H9 (cell line): ENCODE measurements at regions not wholly inside any gene's neighbourhood (a gene's known extent, or its start where the extent isn't known, plus 50 kb on each side); places are given as distances from the start of the nearest gene placed in this dataset.

Source experiments
- DNase-seq: peaks from one replicate; pipeline ENCODE4 v3.0.0-alpha.2; 2017
- H2AFZ ChIP-seq: one replicate; pipeline ENCODE4 v1.6.1; 2013; ENCODE audit warnings: mild to moderate bottlenecking, low read length, control low read depth, moderate library complexity
- H2AK5ac ChIP-seq: 2 replicates; pipeline ENCODE4 v1.6.1; 2013; ENCODE audit warnings: low read length, control low read depth, mixed read lengths; ENCODE audit not compliant: insufficient read length
- H2BK120ac ChIP-seq: one replicate; pipeline ENCODE4 v1.6.1; 2013; ENCODE audit warnings: low read depth, mild to moderate bottlenecking, low read length, control low read depth, inconsistent platforms; ENCODE audit not compliant: poor library complexity, severe bottlenecking
- H2BK12ac ChIP-seq: 2 replicates; pipeline ENCODE4 v1.6.1; 2013; ENCODE audit warnings: low read length, control low read depth, mixed read lengths, low read depth; ENCODE audit not compliant: insufficient read length
- H2BK15ac ChIP-seq: 2 replicates; pipeline ENCODE4 v1.6.1; 2013; ENCODE audit warnings: low read depth, low read length, control low read depth
- H2BK20ac ChIP-seq: one replicate; pipeline ENCODE4 v1.6.1; 2013; ENCODE audit warnings: low read depth, mild to moderate bottlenecking, low read length, control low read depth, inconsistent platforms; ENCODE audit not compliant: poor library complexity, severe bottlenecking
- H2BK5ac ChIP-seq: 2 replicates; pipeline ENCODE4 v1.6.1; 2013; ENCODE audit warnings: low read length, control low read depth, mixed read lengths; ENCODE audit not compliant: insufficient read length
- H3K14ac ChIP-seq: 2 replicates; pipeline ENCODE4 v1.6.1; 2013; ENCODE audit warnings: low read length, control low read depth; ENCODE audit not compliant: insufficient read depth
- H3K18ac ChIP-seq: 2 replicates; pipeline ENCODE4 v1.6.1; 2013; ENCODE audit warnings: low read depth, mild to moderate bottlenecking, mixed read lengths, low read length, control low read depth; ENCODE audit not compliant: insufficient read length
- H3K23ac ChIP-seq: 2 replicates; pipeline ENCODE4 v1.6.1; 2013; ENCODE audit warnings: low read length, control low read depth, mixed read lengths, low read depth; ENCODE audit not compliant: insufficient read length
- H3K23me2 ChIP-seq: 2 replicates; pipeline ENCODE4 v1.6.1; 2013; ENCODE audit warnings: low read depth, mild to moderate bottlenecking, mixed read lengths, low read length, control low read depth; ENCODE audit not compliant: insufficient read length, poor library complexity, severe bottlenecking
- H3K27ac ChIP-seq: 2 replicates; pipeline ENCODE4 v1.5.1; 2013; ENCODE audit warnings: low read length, control low read depth, mixed read lengths, low read depth; ENCODE audit not compliant: insufficient read length
- H3K27me3 ChIP-seq: 2 replicates; pipeline ENCODE4 v1.6.1; 2013; ENCODE audit warnings: low read length, control low read depth, inconsistent platforms; ENCODE audit not compliant: insufficient read depth
- H3K4ac ChIP-seq: 2 replicates; pipeline ENCODE4 v1.6.1; 2013; ENCODE audit warnings: low read depth, mild to moderate bottlenecking, control low read depth, inconsistent platforms, low read length, moderate library complexity
- H3K4me1 ChIP-seq: 2 replicates; pipeline ENCODE4 v1.6.1; 2013; ENCODE audit warnings: low read length, control low read depth, inconsistent platforms; ENCODE audit not compliant: insufficient read depth
- H3K4me2 ChIP-seq: 2 replicates; pipeline ENCODE4 v1.6.1; 2013; ENCODE audit warnings: low read length, control low read depth, mixed read lengths; ENCODE audit not compliant: insufficient read length, insufficient read depth
- H3K56ac ChIP-seq: 2 replicates; pipeline ENCODE4 v1.6.1; 2013; ENCODE audit warnings: low read depth, mild to moderate bottlenecking, mixed read lengths, low read length, control low read depth; ENCODE audit not compliant: insufficient read length
- H3K79me1 ChIP-seq: 2 replicates; pipeline ENCODE4 v1.6.1; 2013; ENCODE audit warnings: low read depth, mild to moderate bottlenecking, moderate library complexity, low read length, control low read depth, inconsistent platforms; ENCODE audit not compliant: insufficient read depth, poor library complexity, severe bottlenecking
- H3K79me2 ChIP-seq: 2 replicates; pipeline ENCODE4 v1.6.1; 2013; ENCODE audit warnings: low read length, control low read depth, inconsistent platforms; ENCODE audit not compliant: insufficient read depth
- H3K9ac ChIP-seq: 2 replicates; pipeline ENCODE4 v1.6.1; 2013; ENCODE audit warnings: low read length, control low read depth, mixed read lengths; ENCODE audit not compliant: insufficient read length; ENCODE audit errors: extremely low read depth
- H3K9me3 ChIP-seq: one replicate; pipeline ENCODE4 v1.6.1; 2013; ENCODE audit warnings: low read depth, low read length, inconsistent platforms; ENCODE audit not compliant: control insufficient read depth
- H3T11ph ChIP-seq: one replicate; pipeline ENCODE4 v1.6.1; 2013; ENCODE audit warnings: mild to moderate bottlenecking, low read length, control low read depth, inconsistent platforms
- H4K20me1 ChIP-seq: one replicate; pipeline ENCODE4 v1.6.1; 2013; ENCODE audit not compliant: control insufficient read depth, insufficient read length, insufficient read depth
- H4K5ac ChIP-seq: 2 replicates; pipeline ENCODE4 v1.6.1; 2013; ENCODE audit warnings: low read depth, mild to moderate bottlenecking, mixed read lengths, low read length, control low read depth; ENCODE audit not compliant: insufficient read length
- H4K8ac ChIP-seq: replicated peaks from 2 replicates; pipeline ENCODE4 v1.6.1; 2013; ENCODE audit warnings: low read length, control low read depth, mixed read lengths, low read depth; ENCODE audit not compliant: insufficient read length
- H4K91ac ChIP-seq: 2 replicates; pipeline ENCODE4 v1.6.1; 2013; ENCODE audit warnings: low read depth, mild to moderate bottlenecking, moderate library complexity, mixed read lengths, low read length, control low read depth; ENCODE audit not compliant: insufficient read length
- H3K27ac Mint-ChIP-seq, 3 experiments: 2 replicates in 2 of 3; 3 replicates in 1 of 3; pipeline ENCODE4 v1.8.0; 2020 to 2021; ENCODE audit warnings: mixed read lengths in 3 of 3, mild to moderate bottlenecking in 1 of 3, moderate library complexity in 1 of 3
- H3K27me3 Mint-ChIP-seq: 2 replicates; pipeline ENCODE4 v1.8.0; 2021; ENCODE audit warnings: low read depth, mild to moderate bottlenecking, moderate library complexity, mixed read lengths
- H3K36me3 Mint-ChIP-seq, 3 experiments: 2 replicates in 2 of 3; 3 replicates in 1 of 3; pipeline ENCODE4 v1.8.0; 2020 to 2021; ENCODE audit warnings: low read depth in 3 of 3, mixed read lengths in 3 of 3; ENCODE audit not compliant: insufficient read depth in 1 of 3
- H3K4me1 Mint-ChIP-seq, 2 experiments: 2 replicates each; pipeline ENCODE4 v1.8.0; 2020; ENCODE audit warnings: mixed read lengths in 2 of 2
- H3K4me3 Mint-ChIP-seq, 2 experiments: 2 replicates in 1 of 2; 3 replicates in 1 of 2; pipeline ENCODE4 v1.8.0; 2020 to 2021; ENCODE audit warnings: mild to moderate bottlenecking in 2 of 2, mixed read lengths in 2 of 2, moderate library complexity in 1 of 2
- H3K9me3 Mint-ChIP-seq, 2 experiments: 2 replicates in 1 of 2; 3 replicates in 1 of 2; pipeline ENCODE4 v1.8.0; 2020; ENCODE audit warnings: mild to moderate bottlenecking in 2 of 2, mixed read lengths in 2 of 2, moderate library complexity in 1 of 2
- WGBS: extraction: QIAGEN DNeasy Blood & Tissue Kit; methylation state at CpG from one replicate; pipeline ENCODE4 v1.1.7; 2013; ENCODE audit warnings: missing lambda C conversion rate, low lambda C conversion rate, mixed read lengths; ENCODE audit not compliant: insufficient read length; ENCODE audit errors: extremely low coverage; 5-methylcytosine and 5-hydroxymethylcytosine counted together
- TF ChIP-seq, protein P1 (sequence below): fragments of 200-600 bp; sonication (generic); conservative IDR thresholded peaks from 3 replicates; pipeline ENCODE4 v1.8.0; 2021; ENCODE audit warnings: antibody characterized with exemption, mild to moderate bottlenecking

DNA sequence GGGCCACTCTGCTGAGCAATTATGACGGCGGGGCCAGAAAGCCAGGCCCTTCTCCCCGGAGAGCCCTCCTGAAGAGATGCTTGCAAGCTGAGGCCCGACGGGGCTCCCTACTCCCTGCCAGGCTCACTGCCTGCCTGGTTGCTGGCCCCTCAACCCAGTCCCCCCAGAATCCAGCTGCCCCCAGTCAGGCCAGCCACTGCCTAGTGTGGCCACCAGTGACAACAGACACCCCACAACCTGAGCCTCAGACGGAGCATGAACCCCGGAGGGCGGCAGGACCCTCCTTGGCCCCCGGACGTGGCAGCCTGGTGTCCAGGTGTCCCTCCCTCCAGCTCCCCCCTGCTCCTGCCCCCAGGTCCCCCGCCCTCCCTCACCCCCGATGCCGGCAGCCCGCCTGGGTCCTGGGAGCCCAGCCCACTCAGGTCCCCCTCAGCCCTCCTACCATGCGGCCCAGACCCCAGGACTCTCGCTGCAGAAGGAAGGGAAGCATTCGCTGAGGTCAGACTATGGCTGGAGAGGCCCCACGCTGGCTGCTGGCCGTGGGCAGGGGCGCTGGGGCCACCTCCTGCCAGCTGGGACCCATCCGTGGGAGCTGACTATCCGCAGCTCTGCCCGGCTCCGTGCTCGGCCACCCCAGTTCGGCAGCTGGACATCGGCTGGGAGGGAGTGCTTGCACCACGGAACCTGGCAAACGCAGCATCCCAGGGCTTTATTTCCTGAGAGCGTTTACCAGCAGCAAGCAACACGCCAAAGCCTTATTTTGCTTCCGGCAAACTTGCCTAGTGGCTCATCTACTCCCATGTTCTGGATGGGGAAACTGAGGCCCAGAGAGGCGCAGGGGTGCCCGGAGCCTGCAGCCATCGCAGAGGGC is 89.8 kb downstream of the UNCX start:
- Histone ChIP-seq H3K4ac (no peak overlapping the region), H3K27ac (no peak overlapping the region), H3K9ac (no peak overlapping the region), H2AK5ac (no peak overlapping the region), H3K27me3 (no peaks in the 10 kb centered on the region), H2BK120ac (no peak overlapping the region), H2AFZ (no peak overlapping the region), H3K79me1 (no peaks in the 10 kb centered on the region), H4K91ac (no peak overlapping the region), H3K56ac (no peak overlapping the region), H3K9me3 (no peaks in the 10 kb centered on the region), H4K8ac (no peak overlapping the region), H3K18ac (no peak overlapping the region), H3T11ph (no peak overlapping the region), H2BK5ac (no peak overlapping the region), H4K5ac (no peak overlapping the region), H2BK20ac (no peak overlapping the region), H2BK15ac (no peak overlapping the region), H4K20me1 (no peaks in the 10 kb centered on the region), H3K4me2 (no peak overlapping the region), H2BK12ac (no peak overlapping the region), H3K14ac (no peak overlapping the region), H3K23me2 (no peaks in the 10 kb centered on the region), H3K23ac (no peak overlapping the region), H3K4me1 (no peaks in the 10 kb centered on the region), H3K79me2 (no peaks in the 10 kb centered on the region)
- H3K36me3 Mint-ChIP-seq: no peaks in the 10 kb centered on the region
- no peaks in the 10 kb centered on the region for H3K9me3 Mint-ChIP-seq
- H3K27me3 Mint-ChIP-seq: no peaks in the 10 kb centered on the region; the same call in 1 of the 2 replicates
- no peak overlapping the region for H3K4me3 Mint-ChIP-seq
- peaks cover 0 to 7% of the 10 kb centered on the region in 2 experiments; a peak in 2 of 4 replicates for H3K4me1 Mint-ChIP-seq
- DNase-seq: no peak
- no CpG with 5 or more reads among the region's 35 CpGs for WGBS
- no peak overlapping the region for H3K27ac Mint-ChIP-seq
- TF ChIP-seq, protein P1, sequence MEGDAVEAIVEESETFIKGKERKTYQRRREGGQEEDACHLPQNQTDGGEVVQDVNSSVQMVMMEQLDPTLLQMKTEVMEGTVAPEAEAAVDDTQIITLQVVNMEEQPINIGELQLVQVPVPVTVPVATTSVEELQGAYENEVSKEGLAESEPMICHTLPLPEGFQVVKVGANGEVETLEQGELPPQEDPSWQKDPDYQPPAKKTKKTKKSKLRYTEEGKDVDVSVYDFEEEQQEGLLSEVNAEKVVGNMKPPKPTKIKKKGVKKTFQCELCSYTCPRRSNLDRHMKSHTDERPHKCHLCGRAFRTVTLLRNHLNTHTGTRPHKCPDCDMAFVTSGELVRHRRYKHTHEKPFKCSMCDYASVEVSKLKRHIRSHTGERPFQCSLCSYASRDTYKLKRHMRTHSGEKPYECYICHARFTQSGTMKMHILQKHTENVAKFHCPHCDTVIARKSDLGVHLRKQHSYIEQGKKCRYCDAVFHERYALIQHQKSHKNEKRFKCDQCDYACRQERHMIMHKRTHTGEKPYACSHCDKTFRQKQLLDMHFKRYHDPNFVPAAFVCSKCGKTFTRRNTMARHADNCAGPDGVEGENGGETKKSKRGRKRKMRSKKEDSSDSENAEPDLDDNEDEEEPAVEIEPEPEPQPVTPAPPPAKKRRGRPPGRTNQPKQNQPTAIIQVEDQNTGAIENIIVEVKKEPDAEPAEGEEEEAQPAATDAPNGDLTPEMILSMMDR: no peak
